ENCODE measurements at regions not wholly inside any gene's neighbourhood (a gene's known extent, or its start where the extent isn't known, plus 50 kb on each side); places are given as distances from the start of the nearest gene placed in this dataset.

- no peak for DNase-seq
- no peaks in the 10 kb centered on the region for H3K9me3 Mint-ChIP-seq
- intact Hi-C loops (cut with micrococcal nuclease) = no loop called here
- no peaks in the 10 kb centered on the region for H3K4me1 Mint-ChIP-seq (ENCODE audit: low read depth)
- no peaks in the 10 kb centered on the region for H3K36me3 Mint-ChIP-seq
- H3K27ac Mint-ChIP-seq = no peak overlapping the region
- no peak overlapping the region for H3K4me3 Mint-ChIP-seq
- ChIA-PET CTCF (no interaction called here), POLR2A (no interaction called here)
- H3K27me3 Mint-ChIP-seq = no peaks in the 10 kb centered on the region
Observed at GRCh38 chrX:17295791-17296190, 79.2 kb upstream of the NHS start.

- Mint-ChIP-seq H3K9me3 (no peaks in the 10 kb centered on the region), H3K27me3 (no peaks in the 10 kb centered on the region), H3K27ac (no peak overlapping the region), H3K4me3 (no peak overlapping the region), H3K4me1 (ENCODE audit: low read depth) (no peaks in the 10 kb centered on the region), H3K36me3 (no peaks in the 10 kb centered on the region)
- no peak for DNase-seq
- ChIA-PET POLR2A (no interaction called here), CTCF (no interaction called here)
- intact Hi-C loops (cut with micrococcal nuclease) = no loop called here
Observed at GRCh38 chrX:17298564-17298963, 76.4 kb upstream of the NHS start.

GRCh38 chrX:17299206-17299605 is 75.8 kb upstream of the NHS start:
- Mint-ChIP-seq H3K27ac (no peak overlapping the region), H3K36me3 (no peaks in the 10 kb centered on the region), H3K27me3 (no peaks in the 10 kb centered on the region), H3K9me3 (no peaks in the 10 kb centered on the region), H3K4me3 (no peak overlapping the region), H3K4me1 (ENCODE audit: low read depth) (no peaks in the 10 kb centered on the region)
- DNase-seq = no peak
- intact Hi-C loops (cut with micrococcal nuclease) = no loop called here
- POLR2A ChIA-PET = no interaction called here
- CTCF ChIA-PET = no interaction called here

GRCh38 chrX:17323397-17323796 is 51.6 kb upstream of the NHS start:
- Mint-ChIP-seq H3K27ac (no peak overlapping the region), H3K9me3 (no peaks in the 10 kb centered on the region), H3K4me1 (ENCODE audit: low read depth) (no peaks in the 10 kb centered on the region), H3K36me3 (no peaks in the 10 kb centered on the region), H3K4me3 (no peak overlapping the region), H3K27me3 (no peaks in the 10 kb centered on the region)
- no peak for DNase-seq
- ChIA-PET CTCF (no interaction called here), POLR2A (no interaction called here)
- intact Hi-C loops (cut with micrococcal nuclease) = no loop called here
